Activated naive CD4-positive, alpha-beta T cell treated with anti-CD3 and anti-CD28 coated beads, Interleukin-2, amount 50 U/mL, for 24 hours (primary cell): ENCODE measurements at regions not wholly inside any gene's neighbourhood (a gene's known extent, or its start where the extent isn't known, plus 50 kb on each side); places are given as distances from the start of the nearest gene placed in this dataset.
A peak's percentile ranks its signal among the peaks of the same experiment; 100 is the strongest.
"Not testable (repeated sequence)": the region's sequence is repeated elsewhere in the genome, so short reads cannot be mapped to it uniquely, and the experiment has no call there.

Experiments
- H3K27ac Mint-ChIP-seq: one replicate; pipeline ENCODE4 v1.8.0; 2021; ENCODE audit warnings: mild to moderate bottlenecking, mixed read lengths
- H3K27me3 Mint-ChIP-seq: one replicate; pipeline ENCODE4 v1.8.0; 2021; ENCODE audit warnings: mixed read lengths
- H3K36me3 Mint-ChIP-seq: one replicate; pipeline ENCODE4 v1.8.0; 2021; ENCODE audit warnings: mixed read lengths
- H3K4me1 Mint-ChIP-seq: one replicate; pipeline ENCODE4 v1.8.0; 2021; ENCODE audit warnings: mixed read lengths
- H3K4me3 Mint-ChIP-seq: one replicate; pipeline ENCODE4 v1.8.0; 2021; ENCODE audit warnings: mild to moderate bottlenecking, mixed read lengths
- H3K9me3 Mint-ChIP-seq: one replicate; pipeline ENCODE4 v1.8.0; 2021; ENCODE audit warnings: mixed read lengths

- Mint-ChIP-seq H3K4me1 (no peaks in the 10 kb centered on the region), H3K4me3 (no peak overlapping the region), H3K27me3 (peaks cover 30% of the 10 kb centered on the region), H3K9me3 (no peaks in the 10 kb centered on the region), H3K27ac (no peak overlapping the region), H3K36me3 (no peaks in the 10 kb centered on the region)
Observed at GRCh38 chr1:147417024-147417423, 124.3 kb upstream of the BCL9 start.

- not testable (repeated sequence) for H3K4me3 Mint-ChIP-seq, H3K9me3 Mint-ChIP-seq, H3K4me1 Mint-ChIP-seq, H3K27ac Mint-ChIP-seq, H3K36me3 Mint-ChIP-seq
- peaks cover 15% of the 10 kb centered on the region for H3K27me3 Mint-ChIP-seq
Observed at GRCh38 chr1:147423100-147423827, 118.0 kb upstream of the BCL9 start.

- no peaks in the 10 kb centered on the region for H3K4me1 Mint-ChIP-seq
- no peaks in the 10 kb centered on the region for H3K36me3 Mint-ChIP-seq
- H3K4me3 Mint-ChIP-seq, result no peak overlapping the region
- H3K27ac Mint-ChIP-seq, result no peak overlapping the region
- no peaks in the 10 kb centered on the region for H3K27me3 Mint-ChIP-seq
- no peaks in the 10 kb centered on the region for H3K9me3 Mint-ChIP-seq
Observed at GRCh38 chr1:147434921-147435320, 106.4 kb upstream of the BCL9 start.

GRCh38 chr1:147444381-147444780 is 96.9 kb upstream of the BCL9 start:
- no peaks in the 10 kb centered on the region for H3K4me1 Mint-ChIP-seq

GRCh38 chr1:147451628-147452027 is 89.7 kb upstream of the BCL9 start:
- Mint-ChIP-seq H3K27me3 (peaks cover 21% of the 10 kb centered on the region), H3K27ac (no peak overlapping the region), H3K36me3 (peaks cover 4% of the 10 kb centered on the region)

More at GRCh38 chr1:147444381-147444780, 96.9 kb upstream of the BCL9 start:
- Mint-ChIP-seq H3K9me3 (peaks cover 16% of the 10 kb centered on the region), H3K27ac (no peak overlapping the region), H3K36me3 (peaks cover 13% of the 10 kb centered on the region), H3K27me3 (peaks cover 28% of the 10 kb centered on the region), H3K4me3 (no peak overlapping the region)

GRCh38 chr1:147452809-147453208 is 88.5 kb upstream of the BCL9 start:
- Mint-ChIP-seq H3K4me1 (no peaks in the 10 kb centered on the region), H3K27ac (no peak overlapping the region), H3K9me3 (no peaks in the 10 kb centered on the region), H3K36me3 (no peaks in the 10 kb centered on the region), H3K4me3 (no peak overlapping the region), H3K27me3 (peaks cover 11% of the 10 kb centered on the region)

More at GRCh38 chr1:147451628-147452027, 89.7 kb upstream of the BCL9 start:
- Mint-ChIP-seq H3K4me1 (no peaks in the 10 kb centered on the region), H3K9me3 (no peaks in the 10 kb centered on the region), H3K4me3 (no peak overlapping the region)

- peaks cover 4% of the 10 kb centered on the region for H3K36me3 Mint-ChIP-seq
- H3K4me3 Mint-ChIP-seq, result no peak overlapping the region
- no peaks in the 10 kb centered on the region for H3K4me1 Mint-ChIP-seq
- peaks cover 11% of the 10 kb centered on the region for H3K9me3 Mint-ChIP-seq
- peak overlapping the region; percentile 26 for H3K27ac Mint-ChIP-seq
- H3K27me3 Mint-ChIP-seq, result peaks cover 38% of the 10 kb centered on the region
Observed at GRCh38 chr1:147463022-147463421, 78.3 kb upstream of the BCL9 start.

- Mint-ChIP-seq H3K9me3 (peaks cover 11% of the 10 kb centered on the region), H3K4me1 (no peaks in the 10 kb centered on the region), H3K36me3 (peaks cover 4% of the 10 kb centered on the region), H3K27me3 (peaks cover 39% of the 10 kb centered on the region), H3K4me3 (no peak overlapping the region), H3K27ac (no peak overlapping the region)
Observed at GRCh38 chr1:147466543-147466942, 74.8 kb upstream of the BCL9 start.

- H3K27ac Mint-ChIP-seq, result no peak overlapping the region
- peaks cover 4% of the 10 kb centered on the region for H3K36me3 Mint-ChIP-seq
- H3K27me3 Mint-ChIP-seq, result peaks cover 26% of the 10 kb centered on the region
- no peaks in the 10 kb centered on the region for H3K4me1 Mint-ChIP-seq
- peaks cover 11% of the 10 kb centered on the region for H3K9me3 Mint-ChIP-seq
- no peak overlapping the region for H3K4me3 Mint-ChIP-seq
Observed at GRCh38 chr1:147470079-147470478, 71.2 kb upstream of the BCL9 start.

- H3K4me1 Mint-ChIP-seq, result no peaks in the 10 kb centered on the region
- peaks cover 10% of the 10 kb centered on the region for H3K27me3 Mint-ChIP-seq
- peaks cover 2% of the 10 kb centered on the region for H3K36me3 Mint-ChIP-seq
- H3K4me3 Mint-ChIP-seq, result no peak overlapping the region
- H3K27ac Mint-ChIP-seq, result no peak overlapping the region
- H3K9me3 Mint-ChIP-seq, result peaks cover 4% of the 10 kb centered on the region
Observed at GRCh38 chr1:147472489-147472888, 68.8 kb upstream of the BCL9 start.

- Mint-ChIP-seq H3K27ac (no peak overlapping the region), H3K4me1 (no peaks in the 10 kb centered on the region), H3K4me3 (no peak overlapping the region), H3K27me3 (peaks cover 4% of the 10 kb centered on the region), H3K9me3 (no peaks in the 10 kb centered on the region), H3K36me3 (no peaks in the 10 kb centered on the region)
Observed at GRCh38 chr1:147472966-147473732, 68.2 kb upstream of the BCL9 start.

- Mint-ChIP-seq H3K36me3 (no peaks in the 10 kb centered on the region), H3K27me3 (peaks cover 3% of the 10 kb centered on the region), H3K4me3 (no peak overlapping the region), H3K4me1 (no peaks in the 10 kb centered on the region), H3K9me3 (no peaks in the 10 kb centered on the region), H3K27ac (no peak overlapping the region)
Observed at GRCh38 chr1:147473733-147474049, 67.6 kb upstream of the BCL9 start.

GRCh38 chr1:147475488-147475887 is 65.8 kb upstream of the BCL9 start:
- no peaks in the 10 kb centered on the region for H3K36me3 Mint-ChIP-seq
- no peaks in the 10 kb centered on the region for H3K27me3 Mint-ChIP-seq
- H3K4me1 Mint-ChIP-seq, result no peaks in the 10 kb centered on the region
- H3K9me3 Mint-ChIP-seq, result no peaks in the 10 kb centered on the region
- no peak overlapping the region for H3K27ac Mint-ChIP-seq
- H3K4me3 Mint-ChIP-seq, result no peak overlapping the region

GRCh38 chr1:147478521-147478920 is 62.8 kb upstream of the BCL9 start:
- Mint-ChIP-seq H3K4me1 (no peaks in the 10 kb centered on the region), H3K27ac (no peak overlapping the region), H3K27me3 (peaks cover 7% of the 10 kb centered on the region), H3K36me3 (no peaks in the 10 kb centered on the region), H3K4me3 (no peak overlapping the region), H3K9me3 (no peaks in the 10 kb centered on the region)

GRCh38 chr1:147479864-147480564 is 61.3 kb upstream of the BCL9 start:
- no peaks in the 10 kb centered on the region for H3K36me3 Mint-ChIP-seq
- no peaks in the 10 kb centered on the region for H3K9me3 Mint-ChIP-seq
- H3K4me3 Mint-ChIP-seq, result no peak overlapping the region
- peaks cover 7% of the 10 kb centered on the region for H3K27me3 Mint-ChIP-seq
- H3K4me1 Mint-ChIP-seq, result no peaks in the 10 kb centered on the region
- no peak overlapping the region for H3K27ac Mint-ChIP-seq

GRCh38 chr1:147480565-147480935 is 60.8 kb upstream of the BCL9 start:
- Mint-ChIP-seq H3K36me3 (no peaks in the 10 kb centered on the region), H3K4me1 (no peaks in the 10 kb centered on the region), H3K27me3 (peaks cover 7% of the 10 kb centered on the region), H3K9me3 (no peaks in the 10 kb centered on the region), H3K27ac (no peak overlapping the region), H3K4me3 (no peak overlapping the region)
